Fibroblast of skin of back (primary cell): ENCODE measurements at regions not wholly inside any gene's neighbourhood (a gene's known extent, or its start where the extent isn't known, plus 50 kb on each side); places are given as distances from the start of the nearest gene placed in this dataset.

Experiments
- DNase-seq: peaks from one replicate; pipeline ENCODE4 v3.0.0-alpha.2; 2013

GRCh38 chr16:26295625-26296304 is 604.0 kb downstream of the HS3ST4 start:
- no peak for DNase-seq

GRCh38 chr16:26301516-26301915 is 609.8 kb downstream of the HS3ST4 start:
- DNase-seq = no peak

DNA sequence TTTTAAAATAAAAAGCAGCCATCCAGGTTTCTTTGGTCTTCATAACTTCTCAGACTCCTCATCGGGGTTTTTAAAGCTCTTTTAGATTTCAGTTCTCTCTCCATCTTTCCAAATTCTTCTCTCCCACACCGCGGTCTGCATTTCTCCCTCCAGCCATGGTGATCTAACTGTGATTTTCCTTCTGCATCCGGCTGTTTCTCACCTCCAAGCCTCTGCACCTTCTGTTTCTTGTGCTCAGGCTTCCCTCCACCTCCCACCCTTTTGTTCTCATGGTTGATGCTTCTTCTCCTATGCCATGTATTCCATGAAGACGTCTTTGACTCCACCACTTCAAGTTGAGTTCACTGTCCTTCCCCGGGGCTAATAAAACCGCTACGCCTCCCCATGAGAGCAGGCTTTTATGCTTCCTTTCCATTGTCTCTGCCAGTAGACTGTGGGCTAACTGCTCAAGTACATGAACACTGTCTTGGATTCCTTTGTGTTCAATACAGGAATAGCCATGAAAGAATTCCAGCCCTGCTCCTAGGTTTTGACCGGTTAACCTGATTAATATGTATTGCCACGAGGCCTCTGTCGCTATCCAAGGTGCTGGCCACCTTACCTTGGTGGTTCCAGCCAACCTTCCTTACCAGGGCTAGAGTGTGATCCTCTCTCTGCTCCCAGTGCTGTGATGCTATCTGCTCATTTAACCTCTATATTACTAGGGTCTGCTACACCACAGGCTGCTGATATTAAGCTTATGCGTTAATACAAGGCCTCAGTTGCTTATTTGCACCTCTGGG is 625.1 kb downstream of the HS3ST4 start:
- no peak for DNase-seq

GRCh38 chr16:26317885-26318284 is 626.1 kb downstream of the HS3ST4 start:
- DNase-seq = no peak

GRCh38 chr16:26330654-26331053 is 638.9 kb downstream of the HS3ST4 start:
- no peak for DNase-seq

DNA sequence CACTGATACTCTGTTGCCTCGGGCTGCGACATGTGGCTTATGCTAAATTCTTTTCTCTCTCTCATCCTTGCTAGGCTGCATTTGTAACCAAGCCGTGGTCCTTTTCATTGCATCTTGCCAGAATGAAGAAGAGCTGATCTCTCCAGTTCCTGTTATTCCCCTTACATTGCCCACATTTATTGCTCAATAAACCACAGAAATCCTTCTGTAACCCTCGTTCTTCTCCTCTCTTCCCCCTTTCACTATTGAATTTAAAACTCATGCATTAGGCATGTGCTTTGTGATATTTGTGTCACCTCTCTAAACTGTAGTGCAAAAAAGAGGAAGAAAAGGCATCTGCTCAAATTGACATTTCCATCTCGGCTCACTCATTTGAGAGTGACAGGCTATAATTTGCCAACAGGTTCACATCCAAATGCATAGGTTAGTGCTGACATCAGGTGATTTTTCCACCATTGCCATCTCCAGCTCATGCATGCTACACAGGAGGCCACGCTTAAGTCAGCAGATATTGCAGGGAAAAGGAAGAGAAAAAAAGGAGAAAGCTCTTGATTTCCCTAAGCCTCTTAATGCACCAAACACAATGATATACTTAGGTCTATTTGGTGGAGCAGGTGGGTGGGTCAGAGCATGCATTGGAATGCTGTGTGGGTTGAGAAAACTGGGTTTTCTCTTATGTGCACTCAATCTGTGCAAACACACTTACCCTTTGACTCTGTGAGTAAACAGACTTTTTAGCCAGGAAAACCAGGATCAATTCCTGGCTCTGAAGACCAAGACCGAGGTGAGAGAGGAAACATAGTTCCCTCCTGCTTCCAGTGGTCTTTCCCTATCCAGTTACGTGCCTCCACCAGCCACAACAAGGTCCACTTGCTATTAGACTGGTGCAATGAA is 642.7 kb downstream of the HS3ST4 start:
- no peak for DNase-seq

GRCh38 chr16:26335236-26335853 is 643.6 kb downstream of the HS3ST4 start:
- no peak for DNase-seq

DNA sequence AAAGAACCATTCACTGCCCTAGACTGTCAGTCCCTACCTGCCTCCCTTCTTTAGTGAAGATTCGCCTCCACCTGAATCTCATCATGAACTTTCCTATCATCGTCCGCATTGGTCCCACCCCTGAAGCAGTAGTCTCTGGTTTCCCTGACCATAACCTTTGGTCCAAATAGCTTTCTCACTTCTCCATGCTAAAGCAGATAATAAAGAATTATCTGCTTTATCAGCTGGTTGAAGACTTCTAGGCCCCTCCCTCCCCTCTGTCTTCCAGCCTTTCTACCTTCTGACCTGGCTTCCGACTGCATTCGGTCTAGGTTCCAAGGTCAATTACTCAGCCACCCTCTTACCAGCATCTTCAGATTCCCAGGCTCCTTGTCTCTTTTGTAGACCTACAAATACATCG is 650.9 kb downstream of the HS3ST4 start:
- no peak for DNase-seq

GRCh38 chr16:26344240-26344776 is 652.5 kb downstream of the HS3ST4 start:
- no peak for DNase-seq

DNA sequence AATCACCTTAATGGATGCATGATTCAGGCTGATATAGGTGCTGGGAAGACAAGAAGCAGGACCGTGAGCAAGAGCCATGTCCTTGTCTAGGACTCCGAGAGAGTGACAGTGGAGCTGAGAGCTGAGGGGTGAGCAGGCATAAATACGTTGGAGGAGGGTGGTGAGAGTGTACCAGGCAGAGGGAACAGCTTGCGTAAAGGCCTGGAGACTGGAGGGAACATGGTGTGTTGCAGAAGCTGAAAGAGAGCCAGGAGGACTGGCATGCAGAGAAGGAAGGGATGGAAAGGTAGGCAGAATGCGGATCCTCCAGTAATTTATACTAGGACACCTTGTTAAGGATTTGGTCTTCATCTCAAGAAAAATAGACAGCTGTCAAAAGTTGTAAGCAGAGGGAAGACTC is 653.2 kb downstream of the HS3ST4 start:
- no peak for DNase-seq

DNA sequence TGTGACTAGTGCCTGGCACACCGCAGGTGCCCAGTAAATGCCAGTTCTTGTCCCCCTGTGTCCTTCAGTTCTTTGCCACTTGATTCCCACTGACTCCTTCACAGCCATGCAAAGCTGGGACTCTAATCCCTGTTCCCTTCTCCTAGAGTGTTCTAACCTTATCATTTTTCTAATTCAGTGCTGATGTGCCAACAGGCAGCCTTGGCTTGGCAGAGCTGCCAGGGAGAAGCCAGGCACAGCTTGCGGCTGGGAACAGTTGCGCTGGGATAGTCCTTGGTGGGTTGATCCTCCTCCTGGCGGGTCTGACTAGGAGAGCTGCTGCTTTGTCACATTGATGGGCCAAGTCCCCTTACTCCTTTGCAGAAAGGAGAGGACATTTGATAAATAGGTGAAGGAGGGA is 654.2 kb downstream of the HS3ST4 start:
- DNase-seq = no peak

GRCh38 chr16:26348095-26348494 is 656.3 kb downstream of the HS3ST4 start:
- no peak for DNase-seq

DNA sequence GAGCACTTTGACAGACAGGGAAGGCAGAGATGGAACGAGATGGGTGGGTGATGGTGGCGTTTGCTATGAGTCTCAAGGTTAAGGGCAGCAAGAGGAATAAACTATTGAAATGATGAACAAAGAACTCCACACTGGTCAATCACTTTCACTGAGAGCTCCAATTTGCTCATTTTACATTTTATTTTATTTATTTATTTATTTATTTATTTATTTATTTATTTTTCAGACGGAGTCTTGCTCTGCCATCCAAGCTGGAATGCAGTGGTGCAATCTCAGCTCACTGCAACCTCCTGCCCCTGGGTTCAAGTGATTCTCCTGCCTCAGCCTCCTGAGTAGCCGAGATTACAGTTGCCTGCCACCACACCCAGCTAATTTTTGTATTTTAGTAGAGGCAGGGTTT is 669.1 kb downstream of the HS3ST4 start:
- DNase-seq = no peak

DNA sequence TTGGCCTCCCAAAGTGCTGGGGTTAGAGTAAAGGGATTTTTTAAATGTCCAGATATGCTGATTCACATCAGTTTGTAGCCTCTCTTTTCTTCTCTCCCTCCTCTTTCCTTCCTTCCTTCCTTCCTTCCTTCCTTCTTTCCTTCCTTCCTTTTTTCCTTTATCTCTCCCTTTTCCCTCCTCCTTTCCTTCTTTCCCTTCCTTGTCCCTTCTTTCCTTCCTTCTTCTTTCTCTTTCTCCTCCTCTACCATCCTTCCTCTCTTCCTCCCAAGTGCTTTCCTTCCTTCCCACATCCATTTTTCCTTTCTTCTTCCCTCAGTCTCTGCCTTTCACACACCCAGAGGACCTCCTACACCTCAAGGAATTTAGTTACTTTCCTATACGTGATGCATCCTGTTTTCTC is 671.8 kb downstream of the HS3ST4 start:
- DNase-seq = no peak

DNA sequence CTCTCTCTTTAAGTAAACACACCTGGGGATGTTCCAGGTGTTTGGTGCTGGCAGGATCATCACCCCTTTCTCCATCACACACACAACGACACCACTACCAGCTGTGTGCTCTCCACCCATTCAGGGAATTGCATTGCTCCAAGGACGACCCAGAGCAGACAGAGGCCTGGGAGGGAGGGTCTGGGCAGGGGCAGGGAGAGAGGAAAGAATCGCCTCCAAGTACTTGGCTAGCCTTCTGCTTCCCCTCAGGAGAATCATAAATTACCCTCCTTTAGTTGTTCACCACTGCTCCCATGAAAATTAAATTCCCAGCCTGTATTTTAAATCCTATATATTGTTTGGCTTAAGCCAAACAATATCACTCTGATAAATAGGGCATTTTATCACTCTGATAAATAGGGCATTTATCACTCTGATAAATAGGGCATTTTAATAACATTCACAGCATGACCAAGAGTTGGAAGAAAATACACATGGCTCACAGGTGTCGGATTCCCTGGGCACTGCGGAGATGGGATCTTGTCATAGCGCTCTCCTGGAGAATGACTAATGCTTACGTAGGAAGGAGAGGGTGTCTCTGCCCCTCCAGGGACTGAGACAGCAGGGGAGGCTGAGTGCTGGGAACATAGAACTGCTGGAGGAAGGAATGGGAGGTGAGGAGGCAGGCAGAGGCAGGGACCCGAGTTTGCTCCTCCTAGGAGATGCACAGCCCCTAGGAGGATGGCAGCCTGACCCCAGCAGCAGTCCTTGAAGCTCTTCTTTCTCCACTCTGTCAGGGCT is 673.6 kb downstream of the HS3ST4 start:
- no peak for DNase-seq

GRCh38 chr16:26371349-26371869 is 679.6 kb downstream of the HS3ST4 start:
- no peak for DNase-seq

DNA sequence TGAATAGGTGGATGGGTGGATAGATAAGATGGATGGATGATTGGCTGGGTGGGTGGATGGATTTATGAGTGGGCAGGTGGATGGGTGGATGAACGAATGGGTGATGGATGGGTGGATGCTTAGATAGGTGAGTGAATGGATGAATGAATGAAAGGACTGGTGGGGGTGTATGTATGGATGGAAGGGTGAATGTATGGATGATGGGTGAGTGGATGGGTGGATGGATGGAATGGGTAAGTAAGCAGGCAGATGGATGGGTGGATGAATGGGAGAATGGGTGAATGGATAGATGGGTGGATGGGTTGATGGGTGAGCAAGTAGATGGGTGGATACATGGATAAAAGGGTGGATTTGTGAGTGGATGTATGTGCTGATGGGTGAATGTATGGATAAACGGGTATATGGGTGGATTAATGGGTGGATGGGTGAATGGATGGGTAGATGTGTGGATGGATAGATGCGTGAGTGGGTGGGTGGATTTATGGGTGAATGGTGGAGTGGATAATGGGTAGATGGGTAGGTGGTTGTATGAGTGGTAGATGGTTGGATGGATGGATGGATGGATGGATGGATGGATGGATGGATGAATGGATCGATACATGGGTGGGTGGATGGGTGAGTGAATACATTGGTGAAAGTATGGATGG is 682.6 kb downstream of the HS3ST4 start:
- DNase-seq = no peak

DNA sequence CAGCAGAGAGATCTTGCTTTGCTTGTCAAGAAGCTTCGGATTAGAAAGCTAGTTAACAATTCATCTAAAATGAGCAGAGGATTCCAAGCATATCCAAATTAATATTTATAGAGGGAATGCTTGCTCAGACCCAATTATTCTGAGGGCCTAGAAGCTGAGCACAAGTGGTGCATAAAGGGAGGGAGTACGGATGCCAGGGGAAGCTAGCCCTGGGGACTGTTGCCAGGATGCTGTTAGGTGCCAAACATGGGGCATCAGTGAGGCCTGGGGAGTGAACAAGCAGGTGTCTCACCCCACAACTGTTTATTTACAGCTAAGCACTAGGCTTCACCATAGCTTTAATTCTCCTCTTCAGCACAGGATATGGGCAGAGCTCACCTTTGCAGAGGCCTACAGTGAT is 684.1 kb upstream of the C16orf82 start:
- no peak for DNase-seq

DNA sequence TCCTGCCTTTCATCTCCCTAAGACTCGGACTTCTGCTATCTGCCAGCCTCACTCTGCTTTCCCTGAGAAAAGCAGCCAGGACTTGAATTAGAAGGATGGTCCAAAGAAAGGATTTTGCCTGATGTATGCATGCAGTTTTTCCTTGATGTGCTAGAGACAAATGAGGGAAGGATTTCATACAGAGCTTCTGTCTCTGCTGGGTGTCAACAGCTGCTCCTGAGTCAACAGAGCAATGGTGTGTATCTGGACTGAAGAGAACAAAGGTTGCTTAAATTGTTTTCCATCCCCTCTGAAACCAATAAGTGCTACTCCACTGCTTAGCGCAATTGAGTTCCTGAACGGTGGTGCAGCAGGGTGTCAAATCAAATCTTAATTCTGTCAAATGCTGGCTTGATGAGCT is 680.6 kb upstream of the C16orf82 start:
- DNase-seq = no peak

DNA sequence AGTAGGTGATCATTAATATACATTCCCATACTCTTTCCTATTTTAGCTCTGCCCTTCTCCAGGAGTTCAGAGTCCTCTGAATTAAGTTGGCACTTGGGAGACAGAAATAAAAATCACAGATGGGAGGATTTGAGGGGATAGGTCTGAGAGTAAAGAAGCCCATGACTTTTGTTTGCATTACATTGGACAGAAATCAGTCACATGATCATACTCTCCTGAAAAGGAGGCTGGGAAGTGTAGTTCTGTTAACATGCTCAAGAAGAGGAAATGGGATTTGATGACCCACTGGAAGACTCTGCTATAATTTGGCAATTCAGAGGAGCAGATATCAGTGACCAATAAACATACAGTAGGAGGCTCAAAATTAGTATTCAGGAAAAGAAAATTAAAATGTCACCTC is 674.9 kb upstream of the C16orf82 start:
- no peak for DNase-seq

- DNase-seq = no peak
Measured at GRCh38 chr16:26394409-26394808, 672.3 kb upstream of the C16orf82 start.
